OCI-LY7 (cell line): ENCODE measurements at regions not wholly inside any gene's neighbourhood (a gene's known extent, or its start where the extent isn't known, plus 50 kb on each side); places are given as distances from the start of the nearest gene placed in this dataset.

Experiments used
- CTCF ChIP-seq: fragments of 200-600 bp; sonication (generic); conservative IDR thresholded peaks from 2 replicates; pipeline ENCODE4 v1.5.1; 2014; ENCODE audit warnings: mild to moderate bottlenecking, antibody characterized with exemption, low read length, moderate library complexity, mixed read lengths
- EZH2phosphoT487 ChIP-seq: fragments of 200-600 bp; sonication (generic); IDR thresholded peaks from 2 replicates; pipeline ENCODE4 v1.6.1; 2018; ENCODE audit warnings: low read depth, borderline replicate concordance, mild to moderate bottlenecking, mixed run types, antibody characterized with exemption, low read length, moderate library complexity, mixed read lengths

DNA sequence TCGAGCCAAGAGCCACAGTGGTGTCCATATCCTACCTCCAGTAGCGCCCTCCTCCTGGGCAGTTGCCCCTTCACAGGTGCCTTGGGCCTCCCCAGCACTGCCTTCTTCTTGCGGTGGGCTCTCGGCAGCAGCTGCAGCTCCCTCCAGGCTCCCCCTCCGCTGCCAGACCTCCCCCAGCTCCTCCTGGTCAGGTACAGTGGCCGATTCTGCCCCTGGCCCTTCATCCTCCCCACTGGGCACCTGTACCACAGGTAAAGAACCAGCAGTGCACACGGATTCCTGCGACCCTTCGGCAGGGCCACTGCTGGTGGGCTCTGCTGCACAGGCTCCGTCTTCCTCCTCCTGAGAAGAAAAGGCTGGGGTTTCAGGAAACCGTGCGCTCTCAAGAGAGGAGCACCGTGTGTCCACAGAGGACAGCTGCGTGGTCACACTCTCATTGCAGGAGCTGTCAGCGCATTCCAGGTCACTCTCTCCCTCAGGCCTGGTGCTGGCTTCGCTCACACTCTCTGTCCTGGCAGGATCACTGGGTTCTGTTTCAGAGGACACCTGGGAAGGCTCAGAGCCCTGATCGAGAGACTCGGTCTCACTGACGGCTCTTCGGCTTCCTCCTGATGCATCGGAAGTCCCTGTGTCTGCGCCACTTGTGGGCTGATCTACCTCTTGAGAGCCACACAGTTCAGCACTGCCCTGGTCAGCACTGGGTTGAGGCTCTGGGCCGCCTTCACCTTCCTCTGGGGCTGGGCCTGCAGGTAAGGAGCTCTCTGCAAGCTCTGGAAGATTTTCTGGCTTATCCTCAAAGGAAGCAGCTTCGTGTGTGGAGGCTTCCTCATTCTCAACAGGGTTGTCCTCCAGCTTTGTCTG, 147.4 kb upstream of the STK17B start:
- TF ChIP-seq CTCF, result no peak
- no peak for TF ChIP-seq EZH2phosphoT487
